NOMO-1 treated with dmso at 0.1 percent for 144 hours (cell line): ENCODE measurements at regions not wholly inside any gene's neighbourhood (a gene's known extent, or its start where the extent isn't known, plus 50 kb on each side); places are given as distances from the start of the nearest gene placed in this dataset.

ENCODE experiments used
- DNase-seq: peaks from one replicate; lab custom pipeline; 2025; ENCODE audit not compliant: unreplicated experiment; lab: John Stamatoyannopoulos, UW

DNA sequence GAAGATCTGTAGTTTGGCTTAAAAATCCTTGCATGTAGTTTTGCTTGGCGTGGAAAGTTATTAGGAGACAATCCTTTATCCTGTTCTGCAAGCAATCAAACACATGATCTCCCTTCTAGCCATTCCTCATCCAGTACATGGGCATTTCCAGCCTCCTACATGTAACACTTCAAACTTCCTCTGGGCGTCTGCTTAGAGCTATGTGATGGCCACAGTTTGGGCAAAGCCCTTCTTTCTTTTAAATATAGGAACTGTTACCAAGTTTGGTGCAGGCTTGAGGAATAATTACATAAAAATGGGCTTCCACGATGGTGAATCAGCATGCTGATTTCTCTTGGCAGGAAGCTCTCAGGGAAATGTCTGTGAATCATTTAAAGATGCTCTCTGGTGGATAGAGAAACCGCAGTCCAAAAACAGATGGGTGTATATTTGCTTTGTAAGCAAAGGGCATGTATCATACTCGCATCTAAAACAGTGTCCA is 176.9 kb upstream of the FMN2 start:
- no peak for DNase-seq

DNA sequence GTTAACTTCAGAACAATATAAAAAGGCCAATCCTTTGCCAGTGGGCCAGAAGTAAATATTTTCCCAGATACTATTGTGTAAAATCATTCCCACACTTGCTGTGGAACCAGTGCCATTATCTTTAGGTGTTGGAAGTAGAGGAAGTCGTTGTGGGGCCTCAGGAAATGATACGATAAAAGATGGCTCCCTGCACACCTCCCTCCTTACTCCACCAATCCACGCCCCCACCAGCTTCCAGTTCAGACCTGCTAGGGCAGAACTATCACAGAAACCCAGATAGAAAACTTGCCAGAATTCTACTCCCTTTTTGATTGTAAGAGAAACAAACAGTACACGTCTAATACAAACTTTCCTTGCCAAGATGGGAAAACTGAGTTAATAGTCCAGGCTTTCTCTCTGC is 173.0 kb upstream of the FMN2 start:
- DNase-seq: no peak

DNA sequence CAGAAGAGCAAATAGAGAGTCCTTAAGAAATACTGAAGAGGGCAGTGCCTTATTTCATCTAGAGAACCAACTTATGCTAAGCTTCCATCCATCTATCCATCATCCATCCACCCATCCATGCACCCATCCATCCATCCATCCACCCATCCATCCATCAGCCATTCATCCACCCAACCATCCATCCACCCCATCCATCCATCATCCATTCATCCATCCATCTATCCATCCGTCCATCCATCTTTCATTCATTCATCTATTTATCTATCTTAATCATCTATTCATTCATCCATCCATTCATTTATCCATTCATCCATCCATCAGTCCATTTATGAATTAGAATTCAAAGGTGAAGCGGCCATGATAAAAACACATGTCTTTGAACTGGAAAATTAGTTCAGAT is 171.5 kb upstream of the FMN2 start:
- no peak for DNase-seq

DNA sequence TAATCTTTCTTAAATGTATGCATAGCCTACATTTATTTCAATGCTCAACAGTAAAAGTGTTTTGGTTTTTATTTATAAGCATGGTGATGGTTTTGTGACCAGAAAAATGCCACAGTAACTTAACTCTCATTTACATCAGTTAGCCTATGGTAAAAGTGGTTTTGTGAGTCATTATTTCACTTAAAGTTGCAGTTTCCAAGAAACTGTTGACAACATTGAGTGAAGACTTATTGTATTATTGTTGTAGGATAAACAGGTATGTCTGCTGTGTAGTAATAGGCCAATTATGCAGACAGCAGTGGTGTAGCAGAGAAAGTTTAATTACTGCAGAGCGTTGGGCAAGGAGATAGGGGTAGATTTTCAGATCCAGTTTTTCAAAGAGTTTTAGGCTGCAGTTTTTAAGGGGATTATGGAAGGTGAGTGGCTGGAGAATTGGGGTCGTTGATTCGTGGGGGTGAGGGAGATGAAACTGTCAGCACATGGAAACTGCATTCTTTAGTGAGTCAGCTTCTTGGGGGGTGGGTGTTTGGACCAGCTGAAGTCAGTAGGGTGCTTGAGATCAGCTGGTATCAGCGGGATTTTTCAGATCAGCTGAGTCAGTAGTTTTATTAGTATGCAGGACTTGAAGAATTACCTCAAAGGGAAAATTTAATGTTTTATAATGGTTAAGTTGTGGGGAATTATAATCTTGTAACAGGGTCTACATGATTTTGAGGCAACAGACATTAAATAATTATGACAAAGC is 168.7 kb upstream of the FMN2 start:
- DNase-seq: no peak

DNA sequence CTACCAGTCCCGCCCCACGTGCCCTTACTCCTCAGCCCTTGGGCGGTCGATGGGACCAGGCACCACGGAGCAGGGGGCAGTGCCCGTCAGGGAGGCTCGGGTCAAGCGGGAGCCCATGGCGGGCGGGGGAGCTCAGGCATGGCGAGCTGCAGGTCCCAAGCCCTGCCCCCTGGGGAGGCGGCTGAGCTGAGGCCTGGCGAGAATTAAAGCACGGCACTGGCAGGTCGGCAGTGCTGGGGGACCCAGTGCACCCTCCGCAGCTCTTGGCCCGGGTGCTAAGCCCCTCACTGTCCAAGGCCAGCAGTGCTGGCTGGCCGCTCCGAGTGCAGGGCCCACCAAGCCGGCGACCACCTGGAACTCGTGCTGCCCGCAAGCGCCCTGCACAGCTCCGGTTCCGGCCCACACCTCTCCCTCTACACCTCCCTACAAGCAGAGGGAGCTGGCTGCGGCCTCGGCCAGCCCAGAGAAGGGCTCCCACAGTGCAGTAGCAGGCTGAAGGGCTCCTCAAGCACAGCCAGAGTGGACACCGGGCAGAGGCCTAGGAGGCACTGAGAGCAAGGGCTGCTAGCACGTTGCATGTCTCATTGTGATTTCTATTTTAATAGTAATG is 166.8 kb upstream of the FMN2 start:
- no peak for DNase-seq

DNA sequence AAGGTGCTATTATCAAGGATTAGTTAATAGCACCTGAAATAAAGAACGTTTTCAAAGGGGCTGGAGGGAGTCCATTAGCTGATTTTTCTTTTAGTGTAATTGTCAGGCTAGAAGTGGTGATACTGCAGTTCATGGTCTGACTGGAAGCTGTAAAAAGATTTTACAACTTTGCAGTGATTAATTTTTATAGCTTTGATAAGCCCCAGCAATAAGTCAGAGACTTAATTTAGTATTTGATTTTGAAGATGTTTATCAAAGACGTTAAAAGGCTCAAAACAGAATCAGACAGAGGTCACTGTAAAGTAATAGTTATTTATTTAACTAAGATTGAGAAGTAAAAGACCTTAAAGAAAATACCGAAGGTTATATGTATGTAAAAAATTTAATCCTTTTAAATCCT is 165.5 kb upstream of the FMN2 start:
- DNase-seq: no peak

DNA sequence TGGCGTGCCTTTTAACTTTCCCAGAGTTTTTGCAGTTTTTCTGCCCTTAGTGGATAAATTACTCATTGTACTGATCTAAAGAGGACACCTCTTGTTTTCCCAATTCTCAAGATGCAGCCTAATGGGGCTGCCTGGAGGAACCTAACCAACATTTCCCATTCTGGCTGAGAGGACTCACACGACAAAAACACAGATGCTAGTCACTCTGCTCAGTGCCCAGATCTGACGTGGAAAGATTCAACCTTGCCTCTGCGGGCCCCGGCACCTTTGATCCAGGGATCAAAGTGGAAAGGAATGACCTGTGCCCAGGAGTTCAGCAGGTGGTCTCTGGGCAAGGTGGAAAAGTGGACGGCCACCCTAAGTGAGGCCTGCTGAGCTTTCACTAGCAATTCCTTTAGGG is 162.4 kb upstream of the FMN2 start:
- DNase-seq: no peak

DNA sequence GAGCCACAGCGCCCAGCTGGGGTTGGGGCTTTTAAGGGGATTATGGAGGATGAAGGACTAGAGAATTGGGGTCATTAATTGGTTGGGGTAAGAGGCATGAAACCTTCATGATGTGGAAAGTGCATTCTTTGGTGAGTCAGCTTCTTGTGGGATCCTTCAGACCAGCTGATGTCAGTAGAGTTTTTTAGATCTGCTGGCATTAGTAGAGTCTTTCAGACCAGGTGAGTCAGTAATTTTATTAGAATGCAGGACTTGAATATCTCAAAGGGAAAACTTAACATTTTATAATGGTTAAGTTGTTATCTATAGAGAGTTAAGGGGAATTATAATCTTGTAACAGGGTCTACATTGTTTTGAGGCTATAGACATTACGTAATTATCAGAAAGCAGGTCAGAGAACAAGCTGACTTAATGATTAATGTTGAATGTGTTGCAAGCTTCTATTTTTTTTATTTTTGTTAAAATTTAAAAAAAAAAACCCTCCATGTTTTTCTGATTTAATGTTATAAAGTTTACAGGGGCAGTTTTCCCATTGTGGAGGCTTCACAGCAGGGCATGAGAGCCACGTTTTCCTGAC is 160.9 kb upstream of the FMN2 start:
- no peak for DNase-seq

DNA sequence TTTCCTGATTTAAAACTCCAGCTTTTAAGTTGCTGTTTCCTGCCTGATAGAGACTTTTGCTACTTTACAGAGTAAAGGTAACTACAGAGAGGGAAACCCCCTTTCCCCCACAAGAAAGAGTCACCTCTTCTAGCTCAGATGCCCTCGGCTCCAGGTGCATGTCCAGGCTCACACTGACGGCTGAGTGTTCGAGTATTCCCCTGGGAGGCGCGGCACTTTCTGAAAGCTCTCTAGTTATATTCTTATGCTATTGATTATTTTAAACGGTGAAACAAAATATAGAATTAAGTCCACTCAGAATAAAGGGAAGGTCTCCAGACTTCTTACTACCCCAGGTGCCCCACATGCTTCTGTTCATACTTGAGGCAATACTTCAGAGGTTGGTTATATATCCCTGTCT is 160.3 kb upstream of the FMN2 start:
- DNase-seq: no peak

DNA sequence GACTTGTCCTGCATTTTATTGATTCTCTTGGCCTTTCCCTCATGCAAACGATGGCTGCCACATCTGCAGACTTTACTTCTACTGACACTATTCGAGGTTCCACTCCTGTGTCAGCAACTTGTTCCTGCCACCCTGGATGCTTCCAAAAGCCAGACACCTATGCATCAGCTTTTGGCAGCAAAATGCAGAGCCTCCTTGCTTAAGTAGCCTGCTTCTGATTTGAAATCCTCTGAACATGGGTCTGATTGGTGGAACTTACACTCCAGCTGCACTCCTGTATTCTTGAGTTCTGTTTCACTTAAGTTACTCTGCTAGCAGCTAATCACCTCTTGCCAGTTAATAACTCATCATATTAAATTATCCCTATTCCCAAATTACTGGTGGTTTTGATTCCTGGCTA is 152.1 kb upstream of the FMN2 start:
- no peak for DNase-seq

DNA sequence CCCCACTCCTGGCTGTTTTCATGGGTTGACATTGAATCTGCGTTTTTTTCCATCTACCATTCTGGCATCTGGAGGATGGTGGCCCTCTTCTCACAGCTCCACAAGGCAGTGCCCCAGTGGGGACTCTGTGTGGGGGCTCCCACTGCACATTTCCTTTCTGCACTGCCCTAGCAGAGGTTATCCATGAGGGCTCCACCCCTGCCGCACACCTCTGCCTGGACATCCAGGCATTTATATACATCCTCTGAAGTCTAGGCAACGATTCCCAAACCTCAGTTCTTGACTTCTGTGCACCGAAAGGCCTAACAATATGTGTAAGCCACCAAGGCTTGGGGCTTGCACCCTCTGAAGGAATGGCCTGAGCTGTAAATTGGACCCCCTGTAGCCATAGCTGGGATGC is 147.9 kb upstream of the FMN2 start:
- DNase-seq: no peak

DNA sequence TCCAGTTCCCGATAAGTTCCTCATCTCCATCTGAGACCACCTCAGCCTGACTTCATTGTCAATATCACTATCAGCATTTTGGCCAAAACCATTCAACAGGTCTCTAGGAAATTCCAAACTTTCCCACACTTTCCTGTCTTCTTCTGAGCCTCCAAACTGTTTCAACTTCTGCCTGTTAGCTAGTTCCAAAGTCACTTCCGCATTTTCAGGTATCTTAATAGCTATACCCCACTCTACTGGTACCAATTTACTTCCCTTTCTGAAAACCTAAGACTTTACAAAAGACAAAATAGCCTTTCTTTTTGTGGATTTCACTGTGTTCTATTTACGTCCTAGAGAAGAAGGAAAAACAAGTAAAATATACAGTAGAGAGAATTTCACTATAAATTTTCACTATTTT is 147.0 kb upstream of the FMN2 start:
- peak; percentile 7 for DNase-seq

DNA sequence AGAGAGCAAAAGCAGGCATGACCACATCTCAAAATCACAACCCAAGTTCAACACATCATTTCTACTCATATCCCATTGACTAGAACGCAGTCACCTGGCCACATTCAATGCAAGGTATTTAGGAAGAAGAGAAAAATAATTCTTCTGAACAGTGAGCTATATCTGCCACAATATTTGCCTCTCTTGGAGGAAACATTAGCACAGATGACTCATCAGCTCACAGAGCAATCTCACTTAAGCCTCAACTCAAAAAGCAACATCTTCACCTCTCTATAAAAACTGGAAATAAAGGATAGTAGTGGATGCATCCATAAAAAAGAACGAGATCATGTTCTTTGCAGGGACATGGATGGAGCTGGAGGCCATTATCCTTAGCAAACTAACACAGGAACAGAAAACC is 143.9 kb upstream of the FMN2 start:
- DNase-seq: no peak

DNA sequence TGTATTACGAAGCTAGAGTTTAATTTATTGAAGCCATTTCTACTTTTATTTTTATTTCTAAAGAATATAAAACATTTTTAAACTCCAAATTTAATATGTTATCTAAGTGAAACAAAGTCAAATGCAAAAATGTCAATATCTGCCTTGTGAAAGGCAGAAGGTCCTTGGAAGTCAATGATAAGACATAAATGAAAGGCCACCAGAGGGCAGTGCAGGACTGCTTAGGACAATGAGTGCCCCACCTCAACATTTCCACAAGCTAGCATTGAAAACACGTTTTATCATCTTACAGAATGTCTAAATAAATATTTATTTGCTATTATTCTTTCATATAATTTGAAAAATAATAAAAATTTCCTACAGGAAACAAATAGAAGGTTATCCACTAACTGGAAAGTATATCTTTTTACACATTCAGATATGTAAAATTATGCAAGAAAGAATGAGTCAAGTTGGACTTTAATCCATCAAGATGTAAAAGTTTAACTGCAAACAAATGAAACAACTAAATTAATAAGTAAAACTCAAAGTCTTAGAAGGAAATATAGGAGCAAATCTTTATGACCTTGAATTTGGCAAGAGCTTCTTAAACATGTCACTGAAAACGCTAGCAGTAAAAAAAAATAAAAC is 140.1 kb upstream of the FMN2 start:
- peak; percentile 5 for DNase-seq

DNA sequence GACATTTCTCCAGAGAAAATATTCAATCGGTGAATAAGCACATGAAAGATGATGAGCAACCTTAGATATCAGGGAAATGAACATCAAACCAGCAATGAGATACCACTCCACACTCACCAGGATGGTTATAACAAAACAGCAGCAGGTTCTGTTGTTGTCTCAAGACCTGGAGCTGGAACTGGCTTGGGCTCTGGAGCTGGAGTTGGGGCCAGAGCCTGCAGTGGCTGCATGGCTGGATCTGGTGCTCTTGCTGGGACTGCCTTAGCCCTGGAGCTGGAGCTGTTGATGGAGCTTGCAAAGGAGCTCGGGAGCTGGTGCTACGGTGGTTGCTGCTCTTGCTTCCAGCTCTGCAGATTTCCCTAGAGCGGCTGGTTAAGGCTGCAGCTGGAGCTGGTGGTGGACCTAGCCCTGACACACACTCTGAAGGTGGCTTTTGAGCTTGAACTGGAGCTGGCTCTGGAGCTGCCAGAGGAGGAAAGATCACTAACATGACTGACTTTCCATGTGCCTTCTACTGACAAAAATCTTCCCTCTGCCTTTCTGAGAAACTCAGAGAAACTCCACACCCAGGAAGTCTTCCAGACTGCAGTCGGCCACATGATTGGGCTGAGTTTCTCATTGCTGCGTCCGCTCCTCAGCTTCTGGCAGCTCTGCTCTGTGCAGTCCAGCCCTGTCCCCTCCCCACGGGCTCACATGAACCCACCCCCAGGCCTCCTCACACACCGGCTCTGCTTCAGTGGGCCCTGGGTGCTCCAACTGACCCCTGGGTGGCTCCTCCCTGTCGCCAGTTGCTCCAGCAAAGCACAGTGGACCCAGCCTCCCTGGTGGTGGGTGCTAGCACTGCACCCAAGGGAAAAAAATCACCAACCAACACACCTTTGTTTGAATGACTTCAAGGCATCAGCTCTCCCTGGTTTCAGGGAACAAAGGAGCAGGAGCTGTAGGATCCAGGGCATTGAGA is 139.1 kb upstream of the FMN2 start:
- no peak for DNase-seq

DNA sequence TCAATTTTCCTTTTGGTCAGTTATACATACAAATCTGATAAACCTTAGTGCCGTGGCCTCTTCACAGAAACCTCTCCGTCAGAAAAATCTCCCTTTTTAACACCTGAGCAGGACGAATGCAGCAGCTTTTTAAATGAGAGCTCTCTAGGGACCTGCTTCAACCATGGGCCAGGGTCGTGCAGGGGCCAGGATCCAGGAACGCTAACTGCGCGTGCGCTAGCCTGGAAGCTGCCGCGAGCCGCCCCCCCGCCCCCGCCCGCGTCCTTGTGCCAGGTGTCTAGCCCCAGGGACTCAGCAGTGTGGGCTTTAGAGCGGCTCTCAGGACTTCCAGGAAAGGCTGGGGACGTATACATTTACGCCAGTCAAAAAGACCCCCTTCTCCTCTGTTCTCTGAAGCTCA is 136.8 kb upstream of the FMN2 start:
- DNase-seq: no peak

DNA sequence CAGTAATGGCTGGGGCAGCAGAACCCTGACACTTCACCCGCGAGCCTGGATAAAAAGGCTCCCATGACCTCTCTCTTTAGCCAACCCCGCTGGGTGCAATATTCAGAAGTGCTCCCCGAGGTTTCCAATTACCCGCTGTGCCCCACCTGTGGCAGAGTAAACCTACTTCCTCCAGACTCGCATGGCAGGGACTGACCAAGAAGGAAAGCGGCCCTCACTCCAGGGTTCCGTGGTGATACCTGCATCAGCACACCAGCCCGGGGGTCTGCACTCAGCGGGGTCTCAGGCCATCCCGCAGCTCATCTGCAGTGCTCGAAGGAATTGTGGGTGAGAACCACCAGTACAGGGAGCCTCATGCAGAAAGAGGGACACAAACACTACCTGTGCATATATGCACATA is 136.3 kb upstream of the FMN2 start:
- DNase-seq: no peak

DNA sequence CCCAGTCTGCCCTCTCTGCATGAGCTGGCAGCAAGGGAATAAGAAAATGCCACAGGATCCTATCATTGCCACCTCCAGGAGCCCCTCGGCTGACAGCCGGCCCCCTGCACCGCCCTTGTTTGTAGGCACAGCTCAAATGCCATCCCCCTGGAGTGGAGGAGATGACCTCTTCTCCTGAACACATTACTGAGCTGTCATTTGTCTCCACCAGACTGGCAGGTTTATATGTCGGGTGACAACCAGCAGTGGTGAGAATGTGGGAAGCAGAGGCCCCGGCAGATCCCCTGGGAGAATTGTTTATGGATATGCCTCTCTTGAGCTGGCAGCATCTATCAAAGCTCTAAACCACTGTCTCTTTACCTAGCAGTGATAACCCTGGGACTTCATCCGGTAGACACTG is 135.4 kb upstream of the FMN2 start:
- DNase-seq: no peak

DNA sequence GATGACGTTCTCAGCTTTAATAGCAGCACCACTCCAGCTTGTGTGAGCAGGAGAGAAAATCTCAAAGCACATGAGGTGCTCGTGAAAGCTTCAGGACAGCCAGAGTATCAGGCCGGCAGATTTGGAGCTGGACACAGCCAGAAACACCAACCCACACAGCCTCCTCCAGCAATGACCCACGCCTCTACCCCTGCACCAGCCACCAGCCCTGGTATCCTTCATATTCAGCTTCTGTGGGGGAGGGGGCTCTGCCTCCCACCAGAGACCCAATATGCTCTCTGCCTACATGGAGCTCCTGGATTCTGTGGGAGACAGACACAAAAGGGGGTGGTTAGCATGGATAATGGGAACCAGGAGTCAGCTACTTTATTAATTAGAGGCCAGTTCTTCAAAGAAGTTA is 133.6 kb upstream of the FMN2 start:
- no peak for DNase-seq

DNA sequence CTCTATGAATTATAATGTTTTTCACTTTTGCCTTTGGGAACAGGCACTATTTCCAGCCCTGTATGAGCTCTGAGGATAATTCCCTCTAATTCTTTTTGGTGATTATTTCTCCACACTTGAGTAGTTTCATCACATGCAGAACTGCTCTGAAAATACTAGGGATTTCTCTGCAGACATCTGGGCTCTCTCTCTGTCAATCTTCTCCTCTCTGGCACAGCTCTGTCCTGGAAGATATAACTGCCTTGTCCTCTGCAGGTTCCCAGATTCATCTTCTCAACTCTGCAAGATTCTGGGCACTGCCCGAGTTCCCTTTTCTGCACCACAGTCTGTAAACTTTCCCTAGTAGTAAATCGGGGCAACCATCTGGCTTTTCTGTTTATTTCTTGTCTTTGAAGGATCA is 131.3 kb upstream of the FMN2 start:
- DNase-seq: no peak

DNA sequence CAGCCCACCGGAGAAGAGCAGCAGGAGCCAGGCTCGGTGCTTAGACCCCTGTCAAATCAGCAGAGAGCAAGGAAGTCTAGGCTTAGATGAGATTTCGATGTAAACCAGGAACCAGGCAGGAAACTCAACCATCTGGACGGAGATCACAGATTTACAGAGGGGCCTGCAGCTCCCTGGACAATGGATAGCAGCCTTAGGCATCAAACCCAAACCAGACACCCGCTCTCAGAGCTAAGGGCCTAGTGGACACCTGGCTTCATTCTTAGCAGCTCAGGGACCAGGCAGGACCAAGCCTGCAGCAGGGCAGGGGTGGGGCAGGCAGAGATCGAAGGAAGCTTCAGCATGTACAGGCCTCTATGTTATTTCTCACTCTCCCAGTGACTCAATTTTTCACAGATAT is 127.8 kb upstream of the FMN2 start:
- DNase-seq: no peak
